ENCODE measurements at regions not wholly inside any gene's neighbourhood (a gene's known extent, or its start where the extent isn't known, plus 50 kb on each side); places are given as distances from the start of the nearest gene placed in this dataset.

GRCh38 chr11:94694309-94695060, 73.7 kb upstream of the AMOTL1 start:
- TF ChIP-seq CHD2 (IDR thresholded peaks at IDR 0.05; ENCODE audit: low read length, partially characterized antibody) = no peak
- TF ChIP-seq CTCF (IDR thresholded peaks at IDR 0.05) = no peak
- no peak for TF ChIP-seq REST (IDR thresholded peaks at IDR 0.05)
- no peak for TF ChIP-seq EP300 (IDR thresholded peaks at IDR 0.05)
- TF ChIP-seq POLR2A (IDR thresholded peaks at IDR 0.05; ENCODE audit: low read length) = no peak
- no peak for TF ChIP-seq HOXA7 (CRISPR knock-in tag; IDR thresholded peaks at IDR 0.05)
- TF ChIP-seq HMGXB4 (CRISPR knock-in tag; IDR thresholded peaks at IDR 0.05; ENCODE audit: borderline replicate concordance) = no peak
- no peak for TF ChIP-seq CEBPB (IDR thresholded peaks at IDR 0.05)
